Psoas muscle (tissue), 7 donors: ENCODE measurements at regions not wholly inside any gene's neighbourhood (a gene's known extent, or its start where the extent isn't known, plus 50 kb on each side); places are given as distances from the start of the nearest gene placed in this dataset.
"Not testable (repeated sequence)": the region's sequence is repeated elsewhere in the genome, so short reads cannot be mapped to it uniquely, and the experiment has no call there.

Source experiments
- ATAC-seq, 4 donors: fragments of 200-7000 bp; cut with Tn5 transposase; one replicate each; pipeline ENCODE4 v1.9.1; 2020; ENCODE audit warnings: moderate library complexity in 3 of 4, mild to moderate bottlenecking in 2 of 4
- DNase-seq, 2 donors: peaks; one replicate each; pipeline ENCODE4 v3.0.0-alpha.2; 2020
- H3K27ac ChIP-seq: fragments of 200-600 bp; one replicate; pipeline ENCODE4 v1.8.0; 2022
- H3K27me3 ChIP-seq, 3 donors: fragments of 200-600 bp in 1 of 3; one replicate each; pipeline versions ENCODE4 v1.6.1 to v1.8.0; 2013 to 2022; ENCODE audit warnings: low read length in 2 of 3, mild to moderate bottlenecking in 2 of 3, moderate library complexity in 1 of 3; ENCODE audit not compliant: insufficient read depth in 3 of 3
- H3K36me3 ChIP-seq, 2 donors: fragments of 200-600 bp in 1 of 2; one replicate each; pipeline versions ENCODE4 v1.6.1 to v1.8.0; 2013 to 2022; ENCODE audit warnings: low read depth in 1 of 2, mild to moderate bottlenecking in 1 of 2, moderate library complexity in 1 of 2; ENCODE audit not compliant: insufficient read depth in 1 of 2
- H3K4me1 ChIP-seq: fragments of 200-600 bp; one replicate; pipeline ENCODE4 v1.8.0; 2022
- H3K4me3 ChIP-seq: fragments of 200-600 bp; one replicate; pipeline ENCODE4 v1.8.0; 2022; ENCODE audit warnings: mild to moderate bottlenecking
- H3K9me3 ChIP-seq: fragments of 200-600 bp; one replicate; pipeline ENCODE4 v1.8.0; 2022
- CTCF ChIP-seq: fragments of 200-600 bp; IDR thresholded peaks from one replicate; pipeline ENCODE4 v1.8.0; 2022; ENCODE audit warnings: antibody characterized with exemption
- WGBS, 3 donors: extraction: QIAGEN DNeasy Blood & Tissue Kit; methylation state at CpG; one replicate each; pipeline versions ENCODE4 v1.1.6 to v1.1.7; 2013; 5-methylcytosine and 5-hydroxymethylcytosine counted together
- intact Hi-C, 2 donors: fragments of 100-400 bp; cut with DNase I; formaldehyde crosslinking; loops; one replicate each; pipeline versions ENCODE4 v1.11.0 to v1.14.2; 2022
- donor health status: healthy with polysubstance abuse.
- donor health status: DM: no; HTN: no; CAD: no; lungs with moderate emphysema.
- donor health status: Bipolar disorder and iron deficiency.
- donor health status: healthy.
- donor health status: DM: yes; HTN: yes; CAD: no.
- donor health status: DM: no; HTN: no; CAD: no.
- donor health status: DM: yes; HTN: yes; CAD: no.

GRCh38 chr2:185674232-185674631, 64.4 kb upstream of the FSIP2 start:
- DNase-seq: no peak
- ATAC-seq: no peak
- TF ChIP-seq CTCF: no peak

GRCh38 chr2:185676316-185676715, 62.3 kb upstream of the FSIP2 start:
- Histone ChIP-seq H3K27me3 (no peaks in the 10 kb centered on the region), H3K4me3 (no peak overlapping the region), H3K4me1 (no peaks in the 10 kb centered on the region), H3K9me3 (no peaks in the 10 kb centered on the region), H3K27ac (no peak overlapping the region), H3K36me3 (no peaks in the 10 kb centered on the region)
- 86 to 89% (median 87%) methylated on average over 2 of the region's 2 CpGs for WGBS, 3 donors
- ATAC-seq (peak in 1 of 4 donors; percentile 52), DNase-seq (no peak)
- TF ChIP-seq CTCF: no peak
- intact Hi-C loops: no loop called here

More at GRCh38 chr2:185674232-185674631, 64.4 kb upstream of the FSIP2 start:
- H3K9me3 ChIP-seq: no peaks in the 10 kb centered on the region
- no peaks in the 10 kb centered on the region for H3K36me3 ChIP-seq
- no peak overlapping the region for H3K27ac ChIP-seq
- 83 to 85% (median 84%) methylated on average over 1 of the region's 1 CpG for WGBS, 3 donors
- intact Hi-C loops: no loop called here
- H3K4me3 ChIP-seq: no peak overlapping the region
- no peaks in the 10 kb centered on the region for H3K4me1 ChIP-seq
- no peaks in the 10 kb centered on the region for H3K27me3 ChIP-seq

GRCh38 chr2:185687001-185687400, 51.6 kb upstream of the FSIP2 start:
- H3K9me3 ChIP-seq, H3K4me1 ChIP-seq, H3K36me3 ChIP-seq, H3K4me3 ChIP-seq, H3K27ac ChIP-seq, intact Hi-C loops, DNase-seq, ATAC-seq, H3K27me3 ChIP-seq: not testable (repeated sequence)
- 89 to 98% (median 93%) methylated on average over 3 of the region's 3 CpGs for WGBS, 3 donors

- H3K36me3 ChIP-seq: no peaks in the 10 kb centered on the region
- WGBS, 3 donors: 84 to 90% (median 86%) methylated on average over 7 of the region's 7 CpGs
- intact Hi-C loops: no loop called here
- H3K4me1 ChIP-seq: no peaks in the 10 kb centered on the region
- ATAC-seq (no peak), DNase-seq (no peak)
- H3K27ac ChIP-seq: no peak overlapping the region
- H3K4me3 ChIP-seq: no peak overlapping the region
- TF ChIP-seq CTCF: no peak
- H3K9me3 ChIP-seq: no peaks in the 10 kb centered on the region
- H3K27me3 ChIP-seq: no peaks in the 10 kb centered on the region
Measured at GRCh38 chr2:185687967-185688366, 50.6 kb upstream of the FSIP2 start.
